Smooth muscle cell (in vitro differentiated cells): ENCODE measurements at regions not wholly inside any gene's neighbourhood (a gene's known extent, or its start where the extent isn't known, plus 50 kb on each side); places are given as distances from the start of the nearest gene placed in this dataset.

ENCODE experiments used
- DNase-seq: peaks from one replicate; lab custom pipeline; 2025; ENCODE audit not compliant: unreplicated experiment; lab: John Stamatoyannopoulos, UW
- H2AFZ ChIP-seq: fragments of 200-600 bp; sonication (generic); 2 replicates; pipeline ENCODE4 v1.6.0; 2016; ENCODE audit warnings: antibody characterized with exemption, low read depth, mild to moderate bottlenecking
- H3F3A ChIP-seq: fragments of 200-600 bp; sonication (generic); 2 replicates; pipeline ENCODE4 v1.6.0; 2017; ENCODE audit warnings: antibody characterized with exemption, low read depth
- H3K27ac ChIP-seq: fragments of 200-600 bp; sonication (generic); 2 replicates; pipeline ENCODE4 v1.5.1; 2016; ENCODE audit warnings: low read depth, mild to moderate bottlenecking
- H3K27me3 ChIP-seq: fragments of 200-600 bp; sonication (generic); 2 replicates; pipeline ENCODE4 v1.6.1; 2016; ENCODE audit warnings: low read depth, mild to moderate bottlenecking
- H3K36me3 ChIP-seq: fragments of 200-600 bp; sonication (generic); 2 replicates; pipeline ENCODE4 v1.5.1; 2016; ENCODE audit warnings: low read depth
- H3K4me1 ChIP-seq: fragments of 200-600 bp; sonication (generic); 2 replicates; pipeline ENCODE4 v1.5.1; 2016; ENCODE audit warnings: low read depth
- H3K4me2 ChIP-seq: fragments of 200-600 bp; sonication (generic); 2 replicates; pipeline ENCODE4 v1.6.0; 2016; ENCODE audit warnings: mild to moderate bottlenecking
- H3K4me3 ChIP-seq: fragments of 200-600 bp; sonication (generic); 2 replicates; pipeline ENCODE4 v1.5.1; 2016; ENCODE audit warnings: mild to moderate bottlenecking
- H3K79me2 ChIP-seq: fragments of 200-600 bp; sonication (generic); 2 replicates; pipeline ENCODE4 v1.6.0; 2016; ENCODE audit warnings: low read depth, mild to moderate bottlenecking
- H3K9ac ChIP-seq: fragments of 200-600 bp; sonication (generic); 2 replicates; pipeline ENCODE4 v1.6.0; 2016; ENCODE audit warnings: low read depth
- H3K9me3 ChIP-seq: fragments of 200-600 bp; sonication (generic); replicated peaks from 2 replicates; pipeline ENCODE4 v1.5.1; 2016; ENCODE audit warnings: low read depth
- H4K20me1 ChIP-seq: fragments of 200-600 bp; sonication (generic); 2 replicates; pipeline ENCODE4 v1.6.0; 2016; ENCODE audit warnings: low read depth
- CTCF ChIP-seq: fragments of 200-600 bp; sonication (generic); IDR thresholded peaks from 2 replicates; pipeline ENCODE4 v1.5.1; 2017; ENCODE audit warnings: borderline replicate concordance, mild to moderate bottlenecking, antibody characterized with exemption; ENCODE audit not compliant: insufficient read depth, poor library complexity, severe bottlenecking
- WGBS: methylation state at CpG from one replicate; pipeline ENCODE4 v1.1.7; 2016; ENCODE audit warnings: low lambda C conversion rate; 5-methylcytosine and 5-hydroxymethylcytosine counted together

GRCh38 chr1:63122079-63122478, 200.3 kb upstream of the FOXD3 start:
- Histone ChIP-seq H3K4me2 (no peak overlapping the region), H2AFZ (peak overlapping the region; percentile 30)

GRCh38 chr1:63124666-63125191, 197.6 kb upstream of the FOXD3 start:
- no peak for TF ChIP-seq CTCF
- H3F3A ChIP-seq = peaks cover 9% of the 10 kb centered on the region
- 18% methylated on average over 3 of the region's 3 CpGs for WGBS

More at GRCh38 chr1:63122079-63122478, 200.3 kb upstream of the FOXD3 start:
- DNase-seq = no peak
- Histone ChIP-seq H3K27ac (no peak overlapping the region), H3K4me1 (peaks cover 7% of the 10 kb centered on the region), H3K9me3 (no peaks in the 10 kb centered on the region), H3K4me3 (no peak overlapping the region), H3K9ac (no peak overlapping the region), H4K20me1 (no peaks in the 10 kb centered on the region), H3K27me3 (no peaks in the 10 kb centered on the region), H3K79me2 (no peaks in the 10 kb centered on the region), H3K36me3 (no peaks in the 10 kb centered on the region), H3F3A (peaks cover 9% of the 10 kb centered on the region)
- WGBS = 46% methylated on average over 9 of the region's 9 CpGs
- no peak for TF ChIP-seq CTCF

GRCh38 chr1:63126104-63126503, 196.3 kb upstream of the FOXD3 start:
- WGBS = 82% methylated on average over 3 of the region's 3 CpGs
- H3K4me2 ChIP-seq = no peak overlapping the region
- H3K36me3 ChIP-seq = no peaks in the 10 kb centered on the region
- H3K79me2 ChIP-seq = no peaks in the 10 kb centered on the region
- no peak overlapping the region for H2AFZ ChIP-seq
- no peak for TF ChIP-seq CTCF
- no peak overlapping the region for H3K27ac ChIP-seq
- H3K4me1 ChIP-seq = peaks cover 7% of the 10 kb centered on the region
- H3K9ac ChIP-seq = no peak overlapping the region
- H3F3A ChIP-seq = peaks cover 9% of the 10 kb centered on the region
- H4K20me1 ChIP-seq = no peaks in the 10 kb centered on the region
- H3K27me3 ChIP-seq = no peaks in the 10 kb centered on the region
- no peak for DNase-seq
- H3K4me3 ChIP-seq = no peak overlapping the region
- H3K9me3 ChIP-seq = no peaks in the 10 kb centered on the region

More at GRCh38 chr1:63124666-63125191, 197.6 kb upstream of the FOXD3 start:
- Histone ChIP-seq H3K4me2 (peak overlapping the region; percentile 83), H3K9me3 (no peaks in the 10 kb centered on the region), H3K27me3 (no peaks in the 10 kb centered on the region), H3K4me1 (peaks cover 7% of the 10 kb centered on the region), H3K27ac (peak overlapping the region; percentile 80), H2AFZ (no peak overlapping the region), H3K79me2 (no peaks in the 10 kb centered on the region), H3K4me3 (peak overlapping the region; percentile 27), H4K20me1 (no peaks in the 10 kb centered on the region), H3K36me3 (no peaks in the 10 kb centered on the region), H3K9ac (peak overlapping the region; percentile 43)
- DNase-seq = no peak

GRCh38 chr1:63127376-63127775, 195.0 kb upstream of the FOXD3 start:
- TF ChIP-seq CTCF = no peak

More at GRCh38 chr1:63127376-63127775, 195.0 kb upstream of the FOXD3 start:
- H3K4me3 ChIP-seq = no peak overlapping the region
- WGBS = 40% methylated on average over 5 of the region's 5 CpGs
- no peaks in the 10 kb centered on the region for H4K20me1 ChIP-seq
- H3K9ac ChIP-seq = no peak overlapping the region
- no peaks in the 10 kb centered on the region for H3K36me3 ChIP-seq
- peaks cover 7% of the 10 kb centered on the region for H3K4me1 ChIP-seq
- no peaks in the 10 kb centered on the region for H3K9me3 ChIP-seq
- no peak for DNase-seq
- H3F3A ChIP-seq = peaks cover 9% of the 10 kb centered on the region
- no peaks in the 10 kb centered on the region for H3K27me3 ChIP-seq
- H3K4me2 ChIP-seq = no peak overlapping the region
- no peak overlapping the region for H3K27ac ChIP-seq
- H2AFZ ChIP-seq = no peak overlapping the region
- no peaks in the 10 kb centered on the region for H3K79me2 ChIP-seq
